HepG2 (cell line): ENCODE measurements at regions not wholly inside any gene's neighbourhood (a gene's known extent, or its start where the extent isn't known, plus 50 kb on each side); places are given as distances from the start of the nearest gene placed in this dataset.

Experiments used
- ATAC-seq: fragments of 200-7000 bp; cut with Tn5 transposase; 3 replicates; pipeline ENCODE4 v1.9.1; 2020; ENCODE audit warnings: mild to moderate bottlenecking, moderate library complexity
- BruUV-seq: library from RNA; stranded (reverse); fragments of 400-500 nt; replicated peaks from 2 replicates; lab custom pipeline; 2021; lab: Mats Ljungman, UMichigan
- CTCF ChIA-PET: fragments of 300-600 bp; formaldehyde crosslinking; extraction: SDS; loops from one replicate; lab custom pipeline; 2021; ENCODE audit warnings: low total read pairs, inconsistent platforms, low intra/inter-chr PET ratio; lab: Yijun Ruan, JAX
- POLR2A ChIA-PET: fragments of 350-600 bp; sonication (Branson Sonifier 250); formaldehyde crosslinking; loops from one replicate; lab custom pipeline; 2020; ENCODE audit warnings: antibody characterized with exemption, inconsistent platforms; lab: Yijun Ruan, JAX
- DNase-seq: peaks from one replicate; pipeline ENCODE4 v3.0.0-alpha.2; 2015; ENCODE audit warnings: low spot score
- FAIRE-seq: peaks from 3 replicates; lab custom pipeline; 2011; peaks lifted over from hg19 to GRCh38; lab: Jason Lieb, UNC
- H2AFZ ChIP-seq: one replicate; pipeline ENCODE4 v1.6.1; 2011; ENCODE audit warnings: low read length, inconsistent platforms
- H3K27ac ChIP-seq: fragments of 300-600 bp; 3 replicates; pipeline ENCODE4 v1.8.0; 2011; ENCODE audit warnings: mixed run types, mild to moderate bottlenecking, mixed read lengths, low read length, inconsistent platforms; ENCODE audit not compliant: insufficient read depth; ENCODE audit errors: extremely low read length
- H3K27me3 ChIP-seq, 2 experiments: fragments of 200-600 bp in 1 of 2; 2 replicates in 1 of 2; 3 replicates in 1 of 2; pipeline versions ENCODE4 v1.6.0 to v1.8.0; 2011; ENCODE audit warnings: low read length in 2 of 2, mild to moderate bottlenecking in 2 of 2, moderate library complexity in 2 of 2, inconsistent platforms in 1 of 2; ENCODE audit not compliant: insufficient read depth in 2 of 2, control insufficient read depth in 1 of 2
- H3K36me3 ChIP-seq, 2 experiments: fragments of 200-600 bp in 1 of 2; replicated peaks in 1 of 2; 2 replicates in 1 of 2; 3 replicates in 1 of 2; pipeline versions ENCODE4 v1.5.1 to v1.8.0; 2011; ENCODE audit warnings: low read length in 2 of 2, inconsistent platforms in 1 of 2; ENCODE audit not compliant: insufficient read depth in 2 of 2, control insufficient read depth in 1 of 2
- H3K4me1 ChIP-seq: 2 replicates; pipeline ENCODE4 v1.5.1; 2012; ENCODE audit warnings: low read length, inconsistent platforms; ENCODE audit not compliant: insufficient read depth
- H3K4me2 ChIP-seq: 2 replicates; pipeline ENCODE4 v1.6.0; 2011; ENCODE audit warnings: low read depth, low read length, inconsistent platforms
- H3K4me3 ChIP-seq, 3 experiments: fragments of 200-600 bp in 1 of 3; sonication (generic), shearing (Covaris generic) in 1 of 3; replicated peaks in 1 of 3; 2 replicates each; pipeline ENCODE4 v1.5.1; 2011 to 2016; ENCODE audit warnings: low read length in 3 of 3, inconsistent platforms in 2 of 3, low read depth in 2 of 3, mild to moderate bottlenecking in 2 of 3, control low read depth in 1 of 3, mixed read lengths in 1 of 3; ENCODE audit not compliant: insufficient read depth in 1 of 3
- H3K79me2 ChIP-seq: one replicate; pipeline ENCODE4 v1.6.1; 2011; ENCODE audit warnings: low read length, inconsistent platforms; ENCODE audit not compliant: insufficient read depth
- H3K9ac ChIP-seq: 2 replicates; pipeline ENCODE4 v1.6.0; 2011; ENCODE audit warnings: mild to moderate bottlenecking, low read depth, low read length, inconsistent platforms; ENCODE audit not compliant: insufficient read depth
- H3K9me3 ChIP-seq: 2 replicates; pipeline ENCODE4 v1.5.1; 2012; ENCODE audit warnings: mild to moderate bottlenecking, low read length
- H4K20me1 ChIP-seq: 2 replicates; pipeline ENCODE4 v1.6.0; 2011; ENCODE audit warnings: inconsistent platforms, mild to moderate bottlenecking, low read length, moderate library complexity; ENCODE audit not compliant: insufficient read depth
- BHLHE40 ChIP-seq: IDR thresholded peaks from 2 replicates; pipeline ENCODE4 v1.6.1; 2011; ENCODE audit warnings: low read length, improper control_type of control experiment
- IRF1 ChIP-seq: sonication (generic); formaldehyde crosslinking; IDR thresholded peaks from 2 replicates; pipeline ENCODE4 v1.4.0; 2020; ENCODE audit warnings: low read depth, mild to moderate bottlenecking, missing genetic modification reagents
- KLF6 ChIP-seq: IDR thresholded peaks from 2 replicates; pipeline ENCODE4 v1.8.0; 2016; ENCODE audit warnings: missing biosample characterization, missing genetic modification reagents
- PREB ChIP-seq: sonication (generic); formaldehyde crosslinking; IDR thresholded peaks from 2 replicates; pipeline ENCODE4 v1.4.0; 2020; ENCODE audit warnings: missing genetic modification reagents
- ZFP82 ChIP-seq: sonication (generic); formaldehyde crosslinking; IDR thresholded peaks from 2 replicates; pipeline ENCODE4 v1.5.1; 2020; ENCODE audit warnings: mild to moderate bottlenecking, missing genetic modification reagents, borderline replicate concordance
- ZNF614 ChIP-seq: IDR thresholded peaks from 2 replicates; pipeline ENCODE4 v1.6.1; 2018; ENCODE audit warnings: missing biosample characterization, missing genetic modification reagents, inconsistent platforms, borderline replicate concordance
- in situ Hi-C: cut with HindIII; loops from 2 replicates; pipeline ENCODE4 v1.10.0; 2017; ENCODE audit warnings: low pct_unique_long_range_greater_than_20kb; ENCODE audit not compliant: extremely low pct_ligation_motif_present
- intact Hi-C: fragments of 100-400 bp; cut with micrococcal nuclease; formaldehyde crosslinking; loops from one replicate; pipeline ENCODE4 v1.10.0; 2022; ENCODE audit not compliant: unreplicated experiment
- TF ChIP-seq, protein P1 (sequence below): sonication (generic); formaldehyde crosslinking; conservative IDR thresholded peaks from 2 replicates; pipeline ENCODE4 v1.4.0; 2020; ENCODE audit warnings: mild to moderate bottlenecking, missing genetic modification reagents, moderate library complexity

- TF ChIP-seq ZNF614 (CRISPR knock-in tag), result peak; percentile 66; the same call in 1 of the 2 replicates
- TF ChIP-seq, protein P1, sequence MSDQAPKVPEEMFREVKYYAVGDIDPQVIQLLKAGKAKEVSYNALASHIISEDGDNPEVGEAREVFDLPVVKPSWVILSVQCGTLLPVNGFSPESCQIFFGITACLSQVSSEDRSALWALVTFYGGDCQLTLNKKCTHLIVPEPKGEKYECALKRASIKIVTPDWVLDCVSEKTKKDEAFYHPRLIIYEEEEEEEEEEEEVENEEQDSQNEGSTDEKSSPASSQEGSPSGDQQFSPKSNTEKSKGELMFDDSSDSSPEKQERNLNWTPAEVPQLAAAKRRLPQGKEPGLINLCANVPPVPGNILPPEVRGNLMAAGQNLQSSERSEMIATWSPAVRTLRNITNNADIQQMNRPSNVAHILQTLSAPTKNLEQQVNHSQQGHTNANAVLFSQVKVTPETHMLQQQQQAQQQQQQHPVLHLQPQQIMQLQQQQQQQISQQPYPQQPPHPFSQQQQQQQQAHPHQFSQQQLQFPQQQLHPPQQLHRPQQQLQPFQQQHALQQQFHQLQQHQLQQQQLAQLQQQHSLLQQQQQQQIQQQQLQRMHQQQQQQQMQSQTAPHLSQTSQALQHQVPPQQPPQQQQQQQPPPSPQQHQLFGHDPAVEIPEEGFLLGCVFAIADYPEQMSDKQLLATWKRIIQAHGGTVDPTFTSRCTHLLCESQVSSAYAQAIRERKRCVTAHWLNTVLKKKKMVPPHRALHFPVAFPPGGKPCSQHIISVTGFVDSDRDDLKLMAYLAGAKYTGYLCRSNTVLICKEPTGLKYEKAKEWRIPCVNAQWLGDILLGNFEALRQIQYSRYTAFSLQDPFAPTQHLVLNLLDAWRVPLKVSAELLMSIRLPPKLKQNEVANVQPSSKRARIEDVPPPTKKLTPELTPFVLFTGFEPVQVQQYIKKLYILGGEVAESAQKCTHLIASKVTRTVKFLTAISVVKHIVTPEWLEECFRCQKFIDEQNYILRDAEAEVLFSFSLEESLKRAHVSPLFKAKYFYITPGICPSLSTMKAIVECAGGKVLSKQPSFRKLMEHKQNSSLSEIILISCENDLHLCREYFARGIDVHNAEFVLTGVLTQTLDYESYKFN, result peak; percentile 85
These were observed 137.0 kb upstream of the PMFBP1 start (continued) for GRCh38 chr16:72309001-72309400.

DNA sequence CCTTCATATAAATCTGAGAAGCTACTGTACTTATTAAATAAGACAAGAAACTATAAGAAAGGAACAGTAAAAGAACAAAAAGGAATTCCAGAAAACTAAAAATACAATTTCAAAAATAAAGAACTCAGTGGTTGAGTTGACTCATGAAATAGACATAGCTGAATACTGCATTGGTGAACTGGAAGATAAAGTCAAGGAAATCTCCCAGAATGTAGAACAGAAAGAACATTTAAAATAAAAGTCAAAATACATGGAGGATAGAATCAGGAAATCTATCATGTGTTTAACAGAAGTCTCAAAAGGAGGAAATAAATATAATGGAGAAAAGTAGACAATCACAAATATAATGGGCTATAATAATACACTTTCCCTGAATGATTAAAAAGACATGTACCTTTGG is 136.4 kb upstream of the PMFBP1 start:
- Histone ChIP-seq H3K4me1 (peaks cover 40% of the 10 kb centered on the region), H3K27me3 (no peaks in the 10 kb centered on the region), H3K4me3 (no peak overlapping the region; a peak in 1 of 6 replicates), H3K79me2 (no peaks in the 10 kb centered on the region), H3K9ac (no peak overlapping the region), H3K4me2 (no peak overlapping the region), H3K9me3 (no peaks in the 10 kb centered on the region), H4K20me1 (no peaks in the 10 kb centered on the region), H3K27ac (peak overlapping the region; percentile 80), H2AFZ (no peak overlapping the region), H3K36me3 (no peaks in the 10 kb centered on the region)
- ChIA-PET CTCF (no interaction called here), POLR2A (no interaction called here)
- TF ChIP-seq IRF1 (CRISPR knock-in tag), result no peak
- peak; percentile 79; the same call in 1 of the 2 replicates for TF ChIP-seq ZFP82 (CRISPR knock-in tag)
- no peak for TF ChIP-seq BHLHE40
- TF ChIP-seq KLF6 (CRISPR knock-in tag), result no peak
- no peak for TF ChIP-seq PREB (CRISPR knock-in tag)
- FAIRE-seq, result no peak
- intact Hi-C loops, result no loop called here
- BruUV-seq, result no TSS peak
- in situ Hi-C loops, result no loop called here
- ATAC-seq, result no peak
- DNase-seq, result no peak
